Sciatic nerve (tissue), 2 donors: ENCODE measurements at regions not wholly inside any gene's neighbourhood (a gene's known extent, or its start where the extent isn't known, plus 50 kb on each side); places are given as distances from the start of the nearest gene placed in this dataset.

Source experiments
- ATAC-seq: fragments of 200-7000 bp; cut with Tn5 transposase; one replicate; pipeline ENCODE4 v1.9.1; 2020; ENCODE audit warnings: mild to moderate bottlenecking, moderate library complexity
- DNase-seq: peaks from one replicate; pipeline ENCODE4 v3.0.0-alpha.2; 2020; ENCODE audit warnings: low spot score
- intact Hi-C: fragments of 100-400 bp; cut with DNase I; formaldehyde crosslinking; loops from one replicate; pipeline ENCODE4 v1.14.2; 2022
- donor health status: DM: no; HTN: no; CAD: no.
- donor health status: DM: no; HTN: no; CAD: no.

DNA sequence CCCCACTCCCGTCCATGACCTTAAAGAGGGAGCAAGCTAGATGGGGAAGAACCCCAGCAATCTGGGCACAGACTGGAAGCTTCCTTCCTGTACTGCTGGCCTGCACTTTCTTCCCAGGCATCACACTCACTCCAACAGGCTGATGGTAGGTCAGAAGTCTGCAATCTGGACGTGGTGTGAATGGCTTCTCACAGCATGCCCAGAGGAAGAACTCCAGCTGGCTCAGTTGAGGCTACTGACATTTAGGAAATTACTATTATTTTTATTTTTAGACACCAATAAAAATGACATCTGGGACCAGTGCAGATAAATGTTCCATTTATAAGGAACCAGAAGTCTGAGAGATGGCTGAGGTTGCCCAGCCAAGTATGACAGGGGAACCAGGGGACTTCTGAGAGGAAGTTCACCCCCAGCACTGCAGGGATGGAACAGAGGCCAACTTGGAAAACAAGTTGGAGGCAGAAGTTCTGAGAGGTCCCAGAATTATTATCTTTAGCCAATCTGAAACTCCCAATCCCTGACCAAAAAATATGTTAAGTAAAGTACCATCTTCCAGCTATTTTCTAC is 163.8 kb upstream of the CTNNB1 start:
- peak; percentile 73 for ATAC-seq

GRCh38 chr3:41037651-41038334 is 161.5 kb upstream of the CTNNB1 start:
- no peak for DNase-seq

More for the DNA sequence above, 163.8 kb upstream of the CTNNB1 start:
- intact Hi-C loops = no loop called here
- no peak for DNase-seq

GRCh38 chr3:41040256-41040655 is 159.0 kb upstream of the CTNNB1 start:
- DNase-seq (no peak), ATAC-seq (no peak)
- intact Hi-C loops = no loop called here

More at GRCh38 chr3:41037651-41038334, 161.5 kb upstream of the CTNNB1 start:
- intact Hi-C loops = no loop called here
- no peak for ATAC-seq

DNA sequence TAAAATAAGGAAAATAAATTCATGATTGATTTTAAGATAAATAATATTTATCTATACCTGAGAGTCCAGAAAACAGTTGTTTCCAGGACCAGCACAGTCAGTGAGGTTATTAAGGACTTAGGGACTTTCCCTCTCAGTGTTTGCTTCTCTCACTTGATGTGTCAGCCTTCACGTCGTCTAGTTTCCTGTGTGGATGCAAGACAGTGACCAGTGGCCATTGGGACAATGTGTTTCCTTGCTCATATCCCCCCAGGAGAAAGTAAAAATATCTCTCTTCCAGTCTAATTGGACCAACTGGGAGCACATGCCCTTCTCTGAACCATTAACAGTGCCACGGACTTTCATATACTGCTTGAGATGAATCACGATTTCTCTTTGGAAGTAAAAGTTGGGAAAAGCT is 157.8 kb upstream of the CTNNB1 start:
- intact Hi-C loops = no loop called here
- no peak for DNase-seq
- no peak for ATAC-seq

DNA sequence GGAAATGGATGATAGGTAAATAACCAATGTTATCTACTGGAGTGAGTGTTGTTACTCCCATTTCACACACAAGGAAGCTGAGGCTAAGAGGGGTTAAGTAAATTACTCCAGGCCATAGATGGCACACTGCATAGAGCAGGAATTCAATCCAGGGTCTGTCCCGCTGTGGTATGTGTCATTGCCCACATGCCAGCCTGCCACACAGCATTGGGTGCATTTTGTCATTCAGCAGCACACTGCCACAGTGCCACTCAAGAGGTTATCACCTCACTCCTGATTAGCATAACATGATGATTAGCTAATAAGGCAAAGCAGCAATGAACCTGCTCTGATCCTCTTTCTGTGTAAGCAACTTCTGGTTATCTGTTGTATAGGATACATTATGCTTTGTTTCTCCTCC is 157.4 kb upstream of the CTNNB1 start:
- no peak for DNase-seq
- intact Hi-C loops = no loop called here
- ATAC-seq = no peak

- intact Hi-C loops = no loop called here
Observed at GRCh38 chr3:41044523-41044922, 154.8 kb upstream of the CTNNB1 start.

GRCh38 chr3:41045491-41045890 is 153.8 kb upstream of the CTNNB1 start:
- no peak for DNase-seq
- intact Hi-C loops = no loop called here
- no peak for ATAC-seq

More at GRCh38 chr3:41044523-41044922, 154.8 kb upstream of the CTNNB1 start:
- DNase-seq (no peak), ATAC-seq (no peak)

- ATAC-seq = no peak
- no peak for DNase-seq
- intact Hi-C loops = no loop called here
Observed at GRCh38 chr3:41050144-41050543, 149.2 kb upstream of the CTNNB1 start.

DNA sequence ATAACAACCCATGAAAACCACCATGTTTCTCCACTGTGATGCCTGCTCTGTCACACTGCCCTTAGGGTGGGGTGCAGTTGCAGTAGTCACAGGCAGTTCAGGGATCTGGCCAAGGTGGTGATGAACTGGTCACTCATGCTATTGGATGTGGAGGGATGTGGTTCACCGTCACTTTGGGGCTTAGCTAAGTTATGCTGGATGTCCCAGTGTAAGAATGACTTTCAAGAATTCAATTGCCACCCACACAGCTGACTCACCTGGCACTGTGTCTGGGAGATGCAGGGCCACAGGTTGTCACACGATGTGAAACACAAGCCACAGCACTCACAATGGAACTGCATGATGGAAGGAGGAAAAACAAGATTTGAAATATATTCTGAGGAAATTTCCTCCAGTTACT is 146.1 kb upstream of the CTNNB1 start:
- intact Hi-C loops = no loop called here
- DNase-seq (no peak), ATAC-seq (no peak)

DNA sequence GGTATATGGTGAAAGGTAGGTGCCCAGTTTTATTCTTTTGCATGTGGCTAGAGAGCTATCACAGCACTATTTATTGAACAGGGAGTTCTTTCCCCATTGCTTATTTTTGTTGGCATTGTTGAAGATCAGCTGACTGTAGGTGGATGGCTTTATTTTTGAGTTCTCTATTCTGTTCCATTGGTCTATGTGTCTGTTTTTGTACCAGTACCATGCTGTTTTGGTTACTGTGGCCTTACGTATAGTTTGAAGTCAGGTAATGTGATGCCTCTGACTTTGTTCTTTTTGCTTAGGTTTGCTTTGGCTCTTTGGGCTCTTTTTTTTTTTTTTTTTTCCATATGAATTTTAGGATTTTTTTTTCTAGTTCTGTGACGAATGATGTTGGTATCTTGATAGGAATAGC is 139.2 kb upstream of the CTNNB1 start:
- intact Hi-C loops = no loop called here
- ATAC-seq = no peak
- DNase-seq = no peak

- no peak for DNase-seq
- intact Hi-C loops = no loop called here
- no peak for ATAC-seq
Observed at GRCh38 chr3:41064070-41064469, 135.2 kb upstream of the CTNNB1 start.

- ATAC-seq (no peak), DNase-seq (no peak)
- intact Hi-C loops = no loop called here
Observed at GRCh38 chr3:41064526-41064925, 134.8 kb upstream of the CTNNB1 start.

- ATAC-seq (no peak), DNase-seq (no peak)
- intact Hi-C loops = no loop called here
Observed at GRCh38 chr3:41065340-41065739, 134.0 kb upstream of the CTNNB1 start.

DNA sequence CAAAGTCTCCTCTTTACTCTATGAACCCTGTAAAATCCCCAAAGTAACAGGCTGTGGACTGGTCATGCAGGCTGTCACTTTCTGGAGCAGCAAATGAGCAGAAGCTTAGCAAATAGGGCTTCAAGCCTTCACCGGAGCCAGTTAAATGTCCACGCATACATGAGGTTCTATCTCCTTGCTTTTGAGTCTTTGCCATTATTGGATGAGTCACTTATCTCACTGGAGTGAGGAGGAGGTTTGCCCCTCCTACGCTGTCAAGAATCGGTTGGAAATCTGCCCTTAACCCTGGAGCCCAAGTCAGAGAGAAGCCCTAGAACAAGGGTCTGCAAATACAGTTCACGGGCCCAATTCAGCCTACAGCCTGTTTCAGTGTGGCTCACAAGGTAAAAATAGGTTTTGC is 126.1 kb upstream of the CTNNB1 start:
- no peak for DNase-seq
- ATAC-seq = no peak
- intact Hi-C loops = no loop called here

DNA sequence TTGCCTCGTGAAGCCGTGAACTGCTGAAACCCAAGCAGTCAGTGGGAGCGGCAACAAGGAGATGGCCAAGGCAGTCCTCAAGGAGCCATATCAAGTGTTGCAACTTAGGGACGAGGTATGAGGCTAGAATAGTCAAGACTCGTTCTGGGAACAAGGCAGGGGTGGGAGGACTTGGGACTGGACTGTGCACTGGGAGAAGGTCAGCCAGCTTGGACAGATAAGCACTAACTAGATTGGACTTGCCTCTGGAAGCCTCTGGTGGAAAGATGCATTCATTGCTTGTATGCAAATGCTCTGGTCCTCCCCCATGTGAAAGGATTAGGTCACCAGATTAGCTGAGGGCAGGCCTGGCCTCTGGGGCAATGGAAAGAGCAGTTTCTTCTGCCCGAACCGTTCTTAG is 123.3 kb upstream of the CTNNB1 start:
- no peak for DNase-seq
- peak; percentile 91 for ATAC-seq
- intact Hi-C loops = no loop called here

DNA sequence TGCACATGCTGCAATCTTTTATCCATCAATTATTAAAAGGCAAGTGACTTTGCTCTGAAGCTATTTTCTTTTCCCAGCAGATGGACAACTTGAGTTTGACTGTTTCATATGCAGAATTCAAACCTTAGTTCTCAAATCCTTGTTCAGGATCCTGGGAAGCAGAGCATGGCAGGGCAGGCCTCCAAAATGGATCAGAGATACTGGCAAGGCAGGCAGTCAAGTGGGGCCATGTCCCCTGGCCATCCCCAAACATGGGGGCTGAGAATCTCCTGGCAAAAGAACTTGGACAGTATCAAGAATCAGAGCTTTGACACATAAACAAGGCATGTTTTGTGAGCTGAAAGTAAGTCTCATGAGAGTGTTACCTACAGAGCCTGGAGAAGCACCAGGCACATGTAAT is 122.9 kb upstream of the CTNNB1 start:
- intact Hi-C loops = no loop called here
- no peak for ATAC-seq

DNA sequence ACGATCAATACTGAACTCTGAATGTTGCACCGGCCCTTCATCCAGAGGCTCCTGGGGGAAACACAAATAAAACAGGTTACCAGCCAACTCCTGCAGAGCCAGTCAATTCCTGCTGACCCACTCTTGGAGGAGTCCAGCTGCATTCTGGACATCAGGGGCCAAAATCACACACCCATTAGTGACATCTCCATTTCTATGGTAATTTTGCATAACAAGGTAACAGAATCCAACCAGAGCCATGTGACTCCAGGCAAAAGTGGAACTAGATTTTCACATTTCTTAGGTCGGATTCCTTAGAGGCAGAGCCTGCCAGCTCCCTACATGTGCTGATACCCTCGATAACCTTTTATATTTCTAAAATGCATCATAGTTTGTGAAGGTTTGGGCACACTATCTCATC is 119.2 kb upstream of the CTNNB1 start:
- DNase-seq (no peak), ATAC-seq (no peak)

More for the DNA sequence above, 122.9 kb upstream of the CTNNB1 start:
- no peak for DNase-seq

GRCh38 chr3:41088882-41089281 is 110.4 kb upstream of the CTNNB1 start:
- ATAC-seq = no peak
- intact Hi-C loops = no loop called here
- no peak for DNase-seq

More for the DNA sequence above, 119.2 kb upstream of the CTNNB1 start:
- intact Hi-C loops = no loop called here

DNA sequence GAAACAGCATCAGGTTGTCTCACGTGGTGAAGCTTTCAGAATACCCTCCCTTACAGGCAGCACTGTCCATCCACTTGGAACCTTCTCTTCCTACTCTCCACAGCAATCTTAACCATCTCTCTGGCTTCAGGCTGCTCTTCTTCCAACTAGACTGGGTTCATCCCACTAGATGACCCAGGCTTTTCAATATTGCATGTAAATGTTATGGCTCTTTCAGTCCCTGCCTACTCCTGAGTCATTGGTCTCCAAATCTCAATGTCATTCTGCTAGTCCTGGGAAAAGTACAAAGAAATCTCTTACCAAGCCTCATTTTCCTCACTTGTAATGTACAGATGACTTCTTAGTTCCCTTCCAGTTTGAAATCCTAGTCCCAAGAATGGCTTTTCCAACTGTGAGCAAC is 109.7 kb upstream of the CTNNB1 start:
- intact Hi-C loops = no loop called here
- ATAC-seq (no peak), DNase-seq (no peak)

DNA sequence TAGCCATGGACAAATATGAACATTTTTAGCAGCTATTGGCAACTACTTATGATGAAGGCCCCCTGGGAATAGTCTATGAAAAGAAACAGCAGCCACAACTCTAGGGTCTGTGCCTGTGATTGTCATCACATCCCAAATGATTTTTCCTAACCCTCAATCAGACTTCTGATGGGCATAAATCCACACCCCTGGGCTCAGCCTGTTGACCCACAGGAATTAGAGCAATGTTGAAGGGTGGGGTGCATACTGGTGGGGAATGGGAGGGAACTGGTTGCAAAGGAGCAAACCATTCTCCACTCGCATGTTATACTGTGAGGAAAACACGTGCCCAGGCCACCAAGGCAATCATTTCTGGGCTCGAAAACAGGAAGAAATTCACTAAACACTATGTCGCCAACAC is 106.5 kb upstream of the CTNNB1 start:
- intact Hi-C loops = no loop called here
- ATAC-seq = no peak

GRCh38 chr3:41093476-41093875 is 105.8 kb upstream of the CTNNB1 start:
- intact Hi-C loops = no loop called here
- ATAC-seq (no peak), DNase-seq (no peak)

More for the DNA sequence above, 106.5 kb upstream of the CTNNB1 start:
- DNase-seq = no peak
